GM12878 (cell line): ENCODE measurements at regions not wholly inside any gene's neighbourhood (a gene's known extent, or its start where the extent isn't known, plus 50 kb on each side); places are given as distances from the start of the nearest gene placed in this dataset.

Source experiments
- ATAC-seq: fragments of 200-7000 bp; cut with Tn5 transposase; 3 replicates; pipeline ENCODE4 v1.9.1; 2020; ENCODE audit warnings: mild to moderate bottlenecking, moderate library complexity
- BruUV-seq: library from RNA; stranded (reverse); fragments of 400-500 nt; replicated peaks from 2 replicates; lab custom pipeline; 2021; lab: Mats Ljungman, UMichigan
- CTCF ChIA-PET: fragments of 300-600 bp; sonication (Branson Sonifier 250); formaldehyde crosslinking; extraction: SDS; loops from one replicate; lab custom pipeline; 2021; ENCODE audit warnings: inconsistent platforms; lab: Yijun Ruan, JAX
- POLR2A ChIA-PET: fragments of 350-600 bp; formaldehyde crosslinking; extraction: SDS; loops from one replicate; lab custom pipeline; 2021; ENCODE audit warnings: inconsistent platforms; lab: Charles Lee
- RAD21 ChIA-PET: fragments of 300-600 bp; sonication (Branson Sonifier 250); formaldehyde crosslinking; loops from one replicate; lab custom pipeline; 2023; ENCODE audit warnings: antibody characterized with exemption; ENCODE audit not compliant: unreplicated experiment; lab: Charles Lee
- SMC1A ChIA-PET: fragments of 300-600 bp; sonication (Branson Sonifier 250); formaldehyde crosslinking; loops from one replicate; lab custom pipeline; 2023; ENCODE audit not compliant: unreplicated experiment, uncharacterized antibody; lab: Charles Lee
- DNase-seq: peaks from one replicate; pipeline ENCODE4 v3.0.0-alpha.2; 2011; ENCODE audit warnings: low read depth, low spot score
- FAIRE-seq: peaks from 3 replicates; lab custom pipeline; 2011; peaks lifted over from hg19 to GRCh38; lab: Jason Lieb, UNC
- H2AFZ ChIP-seq: 2 replicates; pipeline ENCODE4 v1.6.0; 2011; ENCODE audit warnings: low read depth, low read length, control low read depth; ENCODE audit not compliant: control insufficient read depth
- H3K27ac ChIP-seq: 2 replicates; pipeline ENCODE4 v1.5.1; 2011; ENCODE audit warnings: control low read depth; ENCODE audit not compliant: control insufficient read depth, insufficient read depth
- H3K27me3 ChIP-seq, 2 experiments: replicated peaks in 1 of 2; 2 replicates each; pipeline versions ENCODE4 v1.6.0 to v1.6.1; 2011; ENCODE audit warnings: low read length in 1 of 2; ENCODE audit not compliant: control insufficient read depth in 2 of 2, insufficient read depth in 2 of 2
- H3K36me3 ChIP-seq, 2 experiments: 2 replicates each; pipeline ENCODE4 v1.5.1; 2011; ENCODE audit warnings: low read length in 1 of 2; ENCODE audit not compliant: control insufficient read depth in 2 of 2, insufficient read depth in 2 of 2
- H3K4me1 ChIP-seq: 2 replicates; pipeline ENCODE4 v1.6.1; 2011; ENCODE audit warnings: mild to moderate bottlenecking, low read length, moderate library complexity, mixed read lengths; ENCODE audit not compliant: control insufficient read depth, insufficient read depth
- H3K4me2 ChIP-seq: 2 replicates; pipeline ENCODE4 v1.6.0; 2011; ENCODE audit warnings: control low read depth; ENCODE audit not compliant: control insufficient read depth, insufficient read depth
- H3K4me3 ChIP-seq: fragments of 200-600 bp; sonication (generic); 2 replicates; pipeline ENCODE4 v1.5.1; 2016
- H3K79me2 ChIP-seq: 2 replicates; pipeline ENCODE4 v1.6.0; 2011; ENCODE audit warnings: low read length; ENCODE audit not compliant: control insufficient read depth, insufficient read depth
- H3K9ac ChIP-seq: 2 replicates; pipeline ENCODE4 v1.8.0; 2011; ENCODE audit warnings: low read length, control low read depth, mixed read lengths; ENCODE audit not compliant: control insufficient read depth, insufficient read depth
- H3K9me3 ChIP-seq: replicated peaks from 3 replicates; pipeline ENCODE4 v1.5.1; 2011; ENCODE audit warnings: mild to moderate bottlenecking, low read length; ENCODE audit not compliant: control insufficient read depth, insufficient read depth
- H4K20me1 ChIP-seq: 2 replicates; pipeline ENCODE4 v1.6.0; 2011; ENCODE audit not compliant: control insufficient read depth, insufficient read depth
- ATF2 ChIP-seq: IDR thresholded peaks from 2 replicates; pipeline ENCODE4 v1.6.1; 2012; ENCODE audit warnings: low read length, inconsistent platforms
- CBX3 ChIP-seq: fragments of 200-600 bp; sonication (generic); IDR thresholded peaks from 2 replicates; pipeline ENCODE4 v1.6.1; 2016; ENCODE audit warnings: low read depth, borderline replicate concordance
- CHD2 ChIP-seq: IDR thresholded peaks from 2 replicates; pipeline ENCODE4 v1.6.1; 2011; ENCODE audit warnings: low read depth, low read length, improper control_type of control experiment, borderline replicate concordance
- CREB1 ChIP-seq: IDR thresholded peaks from 2 replicates; pipeline ENCODE4 v1.6.1; 2012; ENCODE audit warnings: low read depth, mild to moderate bottlenecking, inconsistent platforms
- ELK1 ChIP-seq: IDR thresholded peaks from 2 replicates; pipeline ENCODE4 v1.6.1; 2012; ENCODE audit warnings: low read depth, low read length, improper control_type of control experiment
- ESRRA ChIP-seq: IDR thresholded peaks from 2 replicates; pipeline ENCODE4 v1.6.1; 2012; ENCODE audit warnings: mild to moderate bottlenecking, low read length, improper control_type of control experiment
- GABPA ChIP-seq: IDR thresholded peaks from 2 replicates; pipeline ENCODE4 v1.6.1; 2014; ENCODE audit warnings: antibody characterized with exemption, low read depth, mild to moderate bottlenecking, inconsistent platforms
- HDGF ChIP-seq: fragments of 450-650 bp; IDR thresholded peaks from 2 replicates; pipeline ENCODE4 v1.6.1; 2016; ENCODE audit warnings: antibody characterized with exemption
- MTA3 ChIP-seq: IDR thresholded peaks from 2 replicates; pipeline ENCODE4 v1.6.1; 2012; ENCODE audit warnings: low read length, inconsistent platforms, borderline replicate concordance
- NKRF ChIP-seq: fragments of 450-650 bp; conservative IDR thresholded peaks from 2 replicates; pipeline ENCODE4 v1.6.1; 2017; ENCODE audit warnings: mild to moderate bottlenecking, moderate library complexity
- NRF1 ChIP-seq: conservative IDR thresholded peaks from 2 replicates; pipeline ENCODE4 v1.6.1; 2011; ENCODE audit warnings: mild to moderate bottlenecking, low read depth, low read length, improper control_type of control experiment
- PBX3 ChIP-seq: IDR thresholded peaks from 2 replicates; pipeline ENCODE4 v1.6.1; 2011; ENCODE audit warnings: mild to moderate bottlenecking, low read depth, low read length, moderate library complexity; ENCODE audit not compliant: insufficient replicate concordance
- POLR2AphosphoS5 ChIP-seq: IDR thresholded peaks from 2 replicates; pipeline ENCODE4 v1.6.1; 2011; ENCODE audit warnings: mild to moderate bottlenecking, low read length, inconsistent platforms
- RELB ChIP-seq: fragments of 450-650 bp; IDR thresholded peaks from 2 replicates; pipeline ENCODE4 v1.6.1; 2017; ENCODE audit warnings: low read depth, mild to moderate bottlenecking, moderate library complexity
- TCF3 ChIP-seq: IDR thresholded peaks from 2 replicates; pipeline ENCODE4 v1.6.1; 2012; ENCODE audit warnings: low read depth, mild to moderate bottlenecking, low read length, borderline replicate concordance; ENCODE audit not compliant: insufficient read depth
- ZNF622 ChIP-seq: fragments of 450-650 bp; IDR thresholded peaks from 2 replicates; pipeline ENCODE4 v1.6.1; 2017; ENCODE audit warnings: mild to moderate bottlenecking, inconsistent platforms
- WGBS: methylation state at CpG from one replicate; pipeline ENCODE4 v1.1.6; 2016; ENCODE audit warnings: low lambda C conversion rate; ENCODE audit not compliant: insufficient replicate concordance, insufficient coverage; ENCODE audit errors: missing lambda C conversion rate; 5-methylcytosine and 5-hydroxymethylcytosine counted together
- in situ Hi-C: fragments of 300-500 bp; cut with MboI; formaldehyde crosslinking; loops from 9 replicates; pipeline ENCODE4 v1.14.3; 2018; ENCODE audit warnings: mixed read lengths
- intact Hi-C: fragments of 100-400 bp; cut with micrococcal nuclease; formaldehyde crosslinking; loops from one replicate; pipeline ENCODE4 v1.14.2; 2022; ENCODE audit not compliant: unreplicated experiment

GRCh38 chr4:165605811-165606210 lies 227.0 kb downstream of the CPE start:
- H3K27ac ChIP-seq: no peak overlapping the region
- H3K9me3 ChIP-seq: no peaks in the 10 kb centered on the region
- no peaks in the 10 kb centered on the region for H3K79me2 ChIP-seq
- WGBS: 0% methylated on average over 1 of the region's 1 CpG
- RAD21 ChIA-PET: no interaction called here
- H3K4me3 ChIP-seq: no peak overlapping the region
- H3K9ac ChIP-seq: no peak overlapping the region
- CTCF ChIA-PET: no interaction called here
- no peaks in the 10 kb centered on the region for H3K27me3 ChIP-seq
- in situ Hi-C loops (no loop called here), intact Hi-C loops (no loop called here)
- no peak overlapping the region for H2AFZ ChIP-seq
- SMC1A ChIA-PET: no interaction called here
- no peak for DNase-seq
- FAIRE-seq: no peak
- H4K20me1 ChIP-seq: no peaks in the 10 kb centered on the region
- H3K4me2 ChIP-seq: no peak overlapping the region
- H3K4me1 ChIP-seq: no peaks in the 10 kb centered on the region
- no TSS peak for BruUV-seq
- H3K36me3 ChIP-seq: no peaks in the 10 kb centered on the region
- POLR2A ChIA-PET: no interaction called here
- ATAC-seq: no peak
- TF ChIP-seq CREB1: no peak
- TF ChIP-seq CBX3: no peak
- no peak for TF ChIP-seq NKRF
- TF ChIP-seq RELB: no peak
- no peak for TF ChIP-seq ESRRA
- TF ChIP-seq NRF1: no peak
- TF ChIP-seq MTA3: no peak
- no peak for TF ChIP-seq GABPA
- no peak for TF ChIP-seq POLR2AphosphoS5
- no peak for TF ChIP-seq TCF3
- TF ChIP-seq PBX3: no peak
- no peak for TF ChIP-seq CHD2
- no peak for TF ChIP-seq ATF2
- TF ChIP-seq HDGF: no peak
- TF ChIP-seq ELK1: no peak
- TF ChIP-seq ZNF622: no peak
